PFSK-1 (cell line): ENCODE measurements at regions not wholly inside any gene's neighbourhood (a gene's known extent, or its start where the extent isn't known, plus 50 kb on each side); places are given as distances from the start of the nearest gene placed in this dataset.

Experiments
- POLR2AphosphoS5 ChIP-seq: IDR thresholded peaks from 2 replicates; pipeline ENCODE4 v1.6.1; 2012; ENCODE audit warnings: low read depth, mild to moderate bottlenecking, control low read depth, low read length, moderate library complexity
- TAF1 ChIP-seq: IDR thresholded peaks from 2 replicates; pipeline ENCODE4 v1.6.1; 2012; ENCODE audit warnings: low read length, control low read depth, borderline replicate concordance; ENCODE audit not compliant: insufficient read depth

GRCh38 chr4:180642732-180643131 is 1600.5 kb upstream of the TENM3 start:
- TF ChIP-seq TAF1: no peak
- no peak for TF ChIP-seq POLR2AphosphoS5
